ENCODE measurements at regions not wholly inside any gene's neighbourhood (a gene's known extent, or its start where the extent isn't known, plus 50 kb on each side); places are given as distances from the start of the nearest gene placed in this dataset.
"Not testable (repeated sequence)": the region's sequence is repeated elsewhere in the genome, so short reads cannot be mapped to it uniquely, and the experiment has no call there.

- no peak for DNase-seq
These were observed 89.2 kb upstream of the STMND1 start for GRCh38 chr6:17012421-17013225.

DNA sequence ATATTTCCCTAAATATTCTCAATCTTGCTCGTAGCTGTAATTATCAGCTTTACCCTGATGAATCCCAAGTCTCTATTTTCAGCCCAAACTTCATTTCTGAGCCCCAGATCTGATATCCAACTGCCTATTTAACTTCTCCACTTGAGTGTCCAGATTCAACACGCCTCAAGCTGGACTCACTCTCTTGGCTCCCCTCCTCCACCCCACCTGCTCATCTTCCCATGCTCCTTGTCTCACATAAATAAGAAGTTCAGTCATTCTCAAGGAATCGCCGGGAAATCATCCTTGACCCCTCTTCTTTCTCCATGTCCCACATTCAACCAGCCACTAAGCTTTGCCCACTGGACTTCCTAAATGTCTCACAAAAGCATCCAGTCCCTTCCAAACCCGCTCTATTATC is 89.9 kb upstream of the STMND1 start:
- DNase-seq = no peak

DNA sequence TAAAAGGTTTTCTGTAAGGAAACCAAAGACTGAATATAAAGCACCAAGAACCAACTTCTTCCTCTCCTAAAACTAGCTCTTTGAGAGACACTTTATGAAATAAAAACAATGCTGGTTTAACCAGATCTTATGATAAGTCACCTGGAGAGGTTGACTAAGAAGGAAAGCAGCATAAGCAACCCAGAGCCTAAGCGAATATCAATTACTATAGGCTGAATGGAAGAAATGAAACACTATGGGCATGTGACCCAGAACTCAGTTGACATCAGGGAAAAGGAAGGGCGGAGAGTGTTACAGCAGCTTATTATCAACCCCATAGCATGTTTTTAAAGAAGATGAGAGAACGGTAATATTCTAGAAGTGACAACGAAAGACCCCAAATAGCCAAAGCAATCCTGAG is 94.1 kb upstream of the STMND1 start:
- DNase-seq = no peak

DNA sequence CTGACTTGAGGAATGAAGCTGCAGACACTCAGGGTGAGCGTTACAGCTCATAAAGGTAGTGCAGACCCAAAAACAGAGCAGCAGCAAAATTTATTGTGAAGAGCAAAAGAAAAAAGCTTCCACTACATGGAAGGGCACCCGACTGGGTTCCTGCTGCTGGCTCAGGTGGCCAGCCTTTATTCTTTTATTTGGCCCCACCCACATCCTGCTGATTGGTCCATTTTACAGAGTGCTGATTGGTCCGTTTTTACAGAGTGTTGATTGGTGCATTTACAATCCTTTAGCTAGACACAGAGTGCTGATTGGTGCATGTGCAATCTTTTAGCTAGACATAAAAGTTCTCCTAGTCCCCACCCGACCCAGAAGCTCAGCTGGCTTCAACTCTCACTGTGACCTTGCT is 95.3 kb upstream of the STMND1 start:
- no peak for DNase-seq

DNA sequence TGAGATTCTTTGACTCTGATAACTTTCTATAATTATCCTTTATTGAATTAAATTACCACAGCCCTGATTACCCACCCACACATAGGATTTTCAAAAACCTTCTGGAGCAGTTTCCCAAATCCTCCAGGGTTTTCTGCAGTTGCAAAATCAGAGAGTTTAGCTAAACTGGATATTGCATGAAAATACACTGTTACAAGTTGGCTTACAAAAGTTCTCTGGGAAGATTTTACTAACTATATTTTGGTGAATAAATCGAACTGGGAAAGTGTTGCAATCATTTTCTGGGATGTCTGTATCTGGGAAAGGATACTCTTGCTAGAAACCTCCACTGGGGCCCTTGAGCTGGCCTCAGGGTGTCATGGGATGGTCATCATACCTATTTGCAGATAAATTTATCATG is 97.6 kb upstream of the STMND1 start:
- no peak for DNase-seq

DNA sequence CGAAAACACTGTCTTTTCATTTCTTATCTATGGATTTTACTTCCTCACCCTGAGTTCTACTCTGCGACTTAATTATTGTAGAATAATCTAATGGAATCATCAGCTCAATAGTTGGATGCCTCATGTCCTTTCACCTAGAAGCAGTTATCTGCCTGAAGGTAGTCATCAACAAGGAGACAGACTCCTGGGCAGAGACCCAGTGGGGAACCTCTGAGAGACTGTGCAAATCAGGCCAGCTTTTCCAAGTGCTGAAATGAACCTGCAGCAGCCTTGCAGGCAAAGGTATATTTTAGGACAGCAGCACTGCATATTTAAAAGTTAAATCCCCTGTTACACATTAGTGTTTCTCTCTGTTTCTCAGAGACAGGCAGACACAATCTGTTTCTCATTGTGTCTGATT is 99.7 kb upstream of the STMND1 start:
- no peak for DNase-seq

GRCh38 chr6:17001188-17001587 is 100.7 kb upstream of the STMND1 start:
- no peak for DNase-seq

DNA sequence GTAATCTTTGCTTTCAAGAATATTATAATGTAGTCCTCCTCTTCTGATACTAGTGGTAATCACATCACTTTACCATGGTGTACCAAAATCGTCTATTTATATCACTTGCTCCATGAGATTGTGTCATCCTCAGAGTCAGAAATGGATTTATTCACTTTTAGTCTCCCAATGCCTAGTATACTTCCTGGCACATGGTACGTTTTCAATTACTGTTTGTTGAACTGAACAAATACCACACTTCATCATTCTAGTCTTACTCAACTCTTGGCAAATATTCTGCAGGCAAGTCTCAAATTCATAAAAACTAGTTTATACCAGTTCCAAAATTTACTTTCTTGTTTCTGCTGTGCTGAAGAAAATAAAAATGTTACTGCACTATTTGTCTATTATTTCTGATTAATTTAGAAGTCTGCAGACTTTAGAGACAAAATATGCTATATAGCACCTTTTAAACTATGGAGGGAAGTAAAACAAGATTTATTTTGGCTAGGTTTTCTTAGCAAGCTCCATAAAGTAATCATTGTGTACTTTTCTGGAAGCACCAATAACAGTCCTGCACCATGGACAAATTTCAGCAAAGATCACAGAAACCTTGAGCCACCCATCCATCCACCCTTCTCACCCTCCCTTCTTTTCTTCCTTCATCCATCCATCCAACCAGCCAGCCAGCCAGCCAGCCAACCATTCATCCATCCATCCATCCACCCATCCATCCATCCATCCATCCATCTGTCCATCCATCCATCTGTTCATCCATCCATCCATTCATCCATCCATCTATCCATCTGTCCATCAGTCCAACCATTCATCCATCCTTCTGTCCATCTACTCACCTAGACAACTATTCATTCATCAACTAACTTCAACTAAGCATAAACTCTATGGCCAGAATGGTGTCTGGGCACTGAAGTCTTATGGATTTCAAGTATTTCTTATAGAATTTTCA is 102.1 kb upstream of the STMND1 start:
- DNase-seq = no peak

- DNase-seq = no peak
These were observed 103.4 kb upstream of the STMND1 start for GRCh38 chr6:16998461-16998860.

GRCh38 chr6:16995511-16996250 is 106.2 kb upstream of the STMND1 start:
- no peak for DNase-seq

- no peak for DNase-seq
These were observed 108.5 kb upstream of the STMND1 start for GRCh38 chr6:16993396-16993795.

- no peak for DNase-seq
These were observed 109.7 kb upstream of the STMND1 start for GRCh38 chr6:16991981-16992629.

DNA sequence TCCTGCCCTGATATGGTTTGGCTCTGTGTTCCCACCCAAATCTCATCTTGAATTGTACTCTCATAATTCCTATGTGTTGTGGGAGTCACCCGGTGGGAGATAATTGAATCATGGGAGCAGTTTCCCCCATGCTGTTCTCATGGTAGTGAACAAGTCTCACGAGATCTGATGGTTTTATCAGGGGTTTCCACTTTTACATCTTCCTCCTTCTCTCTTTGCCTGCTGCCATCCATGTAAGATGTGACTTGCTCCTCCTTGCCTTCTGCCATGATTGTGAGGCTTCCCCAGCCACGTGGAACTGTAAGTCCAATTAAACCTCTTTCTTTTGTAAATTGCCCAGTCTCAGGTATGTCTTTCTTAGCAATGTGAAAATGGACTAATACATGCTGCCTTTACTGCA is 111.9 kb upstream of the STMND1 start:
- not testable (repeated sequence) for DNase-seq

DNA sequence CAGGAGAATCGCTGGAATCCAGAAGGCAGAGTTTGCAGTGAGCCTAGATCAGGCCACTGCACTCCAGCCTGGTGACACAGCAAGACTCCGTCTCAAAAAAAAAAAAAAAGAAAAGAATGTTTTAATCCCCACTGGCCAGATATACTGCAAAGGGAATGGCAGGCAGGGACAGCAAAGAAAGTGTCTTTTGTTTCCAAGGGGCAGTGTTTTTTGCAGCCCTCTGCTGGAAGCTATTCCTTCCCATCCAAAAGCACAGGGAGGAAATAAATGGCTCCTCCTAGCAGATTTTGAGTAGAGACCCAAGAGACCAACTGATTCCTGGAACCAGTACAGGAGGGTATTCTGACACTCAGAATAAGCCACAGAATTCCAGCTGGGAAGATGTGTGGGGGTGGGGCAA is 112.5 kb upstream of the STMND1 start:
- no peak for DNase-seq

DNA sequence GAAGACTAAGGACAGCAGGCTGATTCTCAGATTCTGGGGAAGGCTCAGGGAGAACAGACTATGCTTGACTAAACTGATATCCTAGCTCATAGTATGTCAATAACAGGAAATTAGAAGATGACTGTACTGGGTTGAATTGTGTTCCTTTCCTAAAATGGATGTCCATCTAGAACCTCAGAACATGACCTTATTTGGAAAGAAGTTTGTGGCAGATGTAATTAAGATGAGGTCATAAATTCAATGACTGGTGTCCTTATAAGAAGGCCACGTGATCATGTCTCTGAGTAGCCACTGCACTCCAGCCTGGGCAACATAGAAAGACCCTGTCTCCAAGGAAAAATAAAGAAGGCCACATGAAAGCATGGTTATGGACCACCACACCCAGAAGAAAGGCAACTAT is 113.9 kb upstream of the STMND1 start:
- DNase-seq = no peak

- DNase-seq = no peak
These were observed 116.2 kb upstream of the STMND1 start for GRCh38 chr6:16985513-16986284.

DNA sequence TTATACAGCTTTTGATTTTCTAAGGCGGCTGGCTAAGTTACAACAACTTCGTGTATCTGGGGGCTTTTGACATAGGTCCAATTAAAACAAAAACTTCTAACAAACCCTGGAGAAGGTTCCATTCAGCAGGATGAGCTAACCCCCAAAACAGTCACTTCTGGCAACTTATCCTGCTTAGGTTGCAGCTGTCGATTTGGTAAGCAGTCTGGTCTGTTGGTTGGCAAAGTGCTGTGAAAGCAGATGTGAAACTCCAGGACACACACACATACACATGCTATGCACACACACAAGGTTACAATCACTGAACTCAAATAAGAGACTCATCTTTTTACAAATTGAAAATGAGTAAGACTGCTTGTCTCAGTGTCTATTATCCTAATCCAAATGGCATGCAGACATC is 119.0 kb upstream of the STMND1 start:
- no peak for DNase-seq

DNA sequence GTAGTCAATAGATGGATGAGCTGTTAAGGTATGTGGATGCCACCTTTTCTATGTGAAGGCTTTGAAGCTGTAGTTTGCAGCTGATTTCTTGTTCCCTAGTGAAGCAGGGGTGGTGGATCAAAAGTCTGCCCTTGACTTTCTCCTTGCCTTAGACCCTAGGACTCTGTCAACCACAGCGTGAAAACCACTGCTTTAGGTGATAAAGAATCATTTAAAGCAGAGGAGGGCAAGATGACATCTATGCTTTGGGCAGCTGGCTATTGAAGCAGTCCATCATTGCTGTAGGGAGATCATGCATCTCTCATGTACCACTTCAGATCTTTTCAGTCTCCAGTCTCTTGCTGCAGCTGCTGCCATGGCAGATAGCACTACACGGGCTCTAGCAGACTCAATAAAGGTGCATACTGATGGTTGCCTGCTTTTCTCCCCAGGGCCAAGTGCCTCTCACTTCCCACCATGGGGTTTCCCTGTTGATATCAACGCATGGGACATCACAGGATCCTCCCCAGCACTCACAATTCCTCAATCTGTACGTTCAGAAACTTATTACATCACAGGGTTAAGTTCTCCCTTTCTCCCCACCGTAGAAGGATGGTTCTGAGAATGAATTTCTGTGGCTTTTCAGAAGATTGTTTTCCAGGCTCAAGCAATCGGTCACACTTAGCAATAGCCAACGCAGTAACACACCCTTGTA is 122.0 kb upstream of the STMND1 start:
- DNase-seq = no peak

DNA sequence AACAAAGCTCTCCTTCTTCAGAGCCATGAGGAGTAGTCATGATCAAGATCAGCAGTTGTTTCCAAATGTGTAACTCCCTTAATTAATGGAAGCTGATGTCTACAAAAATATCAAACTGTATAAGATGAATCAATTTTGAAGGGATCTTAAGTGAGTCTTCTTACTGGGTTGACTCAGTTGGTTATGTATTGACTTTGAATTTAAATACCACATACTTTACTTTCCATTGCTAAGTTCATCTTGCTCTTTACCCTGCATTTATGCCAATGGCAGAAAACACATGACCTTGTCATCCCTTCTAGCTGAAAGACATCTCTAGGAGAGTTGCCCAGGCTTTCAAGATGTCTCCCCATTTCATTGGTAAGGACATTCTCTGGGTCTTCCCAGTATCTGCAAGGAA is 123.2 kb upstream of the STMND1 start:
- DNase-seq = no peak

GRCh38 chr6:16976385-16977183 is 125.3 kb upstream of the STMND1 start:
- no peak for DNase-seq
